ENCODE measurements at regions not wholly inside any gene's neighbourhood (a gene's known extent, or its start where the extent isn't known, plus 50 kb on each side); places are given as distances from the start of the nearest gene placed in this dataset.

DNA sequence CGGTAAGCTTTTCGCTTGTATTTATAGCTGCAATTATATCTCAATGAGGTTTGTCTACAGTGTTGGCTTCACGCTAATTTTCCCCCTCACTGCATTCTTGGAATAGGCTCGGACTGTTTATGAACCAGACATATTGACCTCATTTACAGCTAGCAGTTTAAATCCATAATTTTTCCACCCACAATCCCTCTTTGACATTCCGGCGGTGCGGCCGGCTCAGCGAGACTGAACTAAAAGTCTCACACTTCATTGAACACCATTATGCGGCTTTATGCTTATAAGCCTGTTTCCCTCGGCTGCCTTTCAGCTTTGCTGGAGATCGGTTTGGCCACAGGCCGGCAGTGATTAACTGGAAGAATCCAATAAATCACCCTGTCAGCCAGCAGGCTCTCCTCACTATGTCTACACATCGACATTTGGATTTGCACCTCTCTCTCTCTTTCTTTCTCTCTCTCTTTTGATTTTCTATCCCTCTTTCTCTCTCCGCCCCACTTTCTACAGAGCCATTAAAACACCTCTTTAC is 315.0 kb upstream of the TLE4 start:
- TF ChIP-seq EZH2 (IDR thresholded peaks at IDR 0.05; ENCODE audit: low read length, missing control alignments): no peak
- TF ChIP-seq, protein P1, sequence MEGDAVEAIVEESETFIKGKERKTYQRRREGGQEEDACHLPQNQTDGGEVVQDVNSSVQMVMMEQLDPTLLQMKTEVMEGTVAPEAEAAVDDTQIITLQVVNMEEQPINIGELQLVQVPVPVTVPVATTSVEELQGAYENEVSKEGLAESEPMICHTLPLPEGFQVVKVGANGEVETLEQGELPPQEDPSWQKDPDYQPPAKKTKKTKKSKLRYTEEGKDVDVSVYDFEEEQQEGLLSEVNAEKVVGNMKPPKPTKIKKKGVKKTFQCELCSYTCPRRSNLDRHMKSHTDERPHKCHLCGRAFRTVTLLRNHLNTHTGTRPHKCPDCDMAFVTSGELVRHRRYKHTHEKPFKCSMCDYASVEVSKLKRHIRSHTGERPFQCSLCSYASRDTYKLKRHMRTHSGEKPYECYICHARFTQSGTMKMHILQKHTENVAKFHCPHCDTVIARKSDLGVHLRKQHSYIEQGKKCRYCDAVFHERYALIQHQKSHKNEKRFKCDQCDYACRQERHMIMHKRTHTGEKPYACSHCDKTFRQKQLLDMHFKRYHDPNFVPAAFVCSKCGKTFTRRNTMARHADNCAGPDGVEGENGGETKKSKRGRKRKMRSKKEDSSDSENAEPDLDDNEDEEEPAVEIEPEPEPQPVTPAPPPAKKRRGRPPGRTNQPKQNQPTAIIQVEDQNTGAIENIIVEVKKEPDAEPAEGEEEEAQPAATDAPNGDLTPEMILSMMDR (conservative IDR thresholded peaks at IDR 0.05 in 1 of 2, IDR thresholded peaks at IDR 0.05 in 1 of 2; ENCODE audit: low read depth in 1 of 2, low read length in 2 of 2): no peak
